Astrocyte (in vitro differentiated cells and primary cell): ENCODE measurements at regions not wholly inside any gene's neighbourhood (a gene's known extent, or its start where the extent isn't known, plus 50 kb on each side); places are given as distances from the start of the nearest gene placed in this dataset.

Source experiments
- CTCF ChIP-seq: IDR thresholded peaks from 2 replicates; pipeline ENCODE4 v1.5.1; 2011; ENCODE audit warnings: low read depth, mild to moderate bottlenecking, inconsistent platforms, low read length, moderate library complexity; ENCODE audit not compliant: insufficient read depth
- EZH2 ChIP-seq: IDR thresholded peaks from 2 replicates; pipeline ENCODE4 v1.6.1; 2012; ENCODE audit warnings: mild to moderate bottlenecking, low read length, inconsistent platforms; ENCODE audit not compliant: insufficient read depth

- TF ChIP-seq CTCF (no peak), EZH2 (no peak)
Observed at GRCh38 chr11:96748639-96749370, 359.0 kb downstream of the JRKL start.
